Motor neuron (in vitro differentiated cells): ENCODE measurements at regions not wholly inside any gene's neighbourhood (a gene's known extent, or its start where the extent isn't known, plus 50 kb on each side); places are given as distances from the start of the nearest gene placed in this dataset.
"Not testable (repeated sequence)": the region's sequence is repeated elsewhere in the genome, so short reads cannot be mapped to it uniquely, and the experiment has no call there.

Experiments used
- ATAC-seq, 8 experiments: fragments of 200-7000 bp; cut with Tn5 transposase; replicated peaks in 6 of 8; 2 replicates each; pipeline ENCODE4 v1.8.0; 2021; ENCODE audit warnings: mild to moderate bottlenecking in 8 of 8, moderate library complexity in 8 of 8
- H3K27ac ChIP-seq, 2 donors: fragments of 250-450 bp; sonication (Bioruptor Pico); 2 replicates each; pipeline ENCODE4 v1.9.0; 2021; ENCODE audit warnings: antibody characterized with exemption in 2 of 2, mild to moderate bottlenecking in 2 of 2, moderate library complexity in 1 of 2
- H3K4me1 ChIP-seq, 2 donors: fragments of 250-450 bp; sonication (Bioruptor Pico); replicated peaks in 1 of 2; 2 replicates each; pipeline ENCODE4 v1.6.1; 2021; ENCODE audit warnings: antibody characterized with exemption in 2 of 2, mild to moderate bottlenecking in 2 of 2, moderate library complexity in 1 of 2
- H3K4me3 ChIP-seq, 5 donors: fragments of 250-450 bp; sonication (Bioruptor Pico); 2 replicates each; pipeline ENCODE4 v1.9.0; 2021; ENCODE audit warnings: antibody characterized with exemption in 5 of 5, mild to moderate bottlenecking in 5 of 5, moderate library complexity in 4 of 5
- WGBS, 10 experiments: fragments of 450-650 bp; shearing (Covaris generic); methylation state at CpG; one replicate each; pipeline ENCODE4 v1.0.0; 2022; 5-methylcytosine and 5-hydroxymethylcytosine counted together
- in situ Hi-C, 9 experiments: fragments of 400-800 bp; cut with MboI; loops; one replicate each; pipeline ENCODE4 v1.15.0; 2021; ENCODE audit warnings: low sequenced_read_pairs in 9 of 9, low pct_unique_long_range_greater_than_20kb in 2 of 9; ENCODE audit not compliant: unreplicated experiment in 9 of 9

- no peak for ATAC-seq
- H3K4me3 ChIP-seq: no peak overlapping the region
- WGBS, 10 experiments: 13 to 100% (median 48%) methylated on average over 1 to 4 of the region's 5 CpGs; no CpG with 5 or more reads in 4 of the 10 experiments
- peaks cover 41 to 53% of the 10 kb centered on the region in 2 donors for H3K4me1 ChIP-seq
- no peak overlapping the region for H3K27ac ChIP-seq
- in situ Hi-C loops: no loop called here
Measured at GRCh38 chr6:10313799-10314162, 101.1 kb downstream of the TFAP2A start.

GRCh38 chr6:10312445-10312844 lies 102.4 kb downstream of the TFAP2A start:
- no peak for ATAC-seq
- Histone ChIP-seq H3K27ac (no peak overlapping the region), H3K4me1 (peaks cover 43 to 53% of the 10 kb centered on the region in 2 donors), H3K4me3 (no peak overlapping the region)
- in situ Hi-C loops: no loop called here
- 23 to 100% (median 80%) methylated on average over 2 to 11 of the region's 11 CpGs; no CpG with 5 or more reads in 1 of the 10 experiments for WGBS, 10 experiments

- H3K27ac ChIP-seq, ATAC-seq, in situ Hi-C loops, H3K4me3 ChIP-seq: not testable (repeated sequence)
- H3K4me1 ChIP-seq: peaks cover 45 to 51% of the 10 kb centered on the region in 2 donors
- WGBS, 10 experiments: 39 to 100% (median 93%) methylated on average over 3 to 14 of the region's 14 CpGs
Measured at GRCh38 chr6:10311546-10312405, 103.1 kb downstream of the TFAP2A start.

GRCh38 chr6:10310826-10311225 lies 104.0 kb downstream of the TFAP2A start:
- peak in 5 of 8 experiments; percentile 57 to 83 (median 79) for ATAC-seq
- WGBS, 10 experiments: 20 to 72% (median 60%) methylated on average over 1 to 10 of the region's 10 CpGs; no CpG with 5 or more reads in 1 of the 10 experiments
- in situ Hi-C loops: no loop called here
- Histone ChIP-seq H3K27ac (no peak overlapping the region), H3K4me1 (peaks cover 37 to 42% of the 10 kb centered on the region in 2 donors), H3K4me3 (no peak overlapping the region)

- Histone ChIP-seq H3K4me1 (peaks cover 31 to 36% of the 10 kb centered on the region in 2 donors), H3K4me3 (no peak overlapping the region), H3K27ac (no peak overlapping the region)
- 0 to 65% (median 34%) methylated on average over 1 to 4 of the region's 4 CpGs for WGBS, 10 experiments
- in situ Hi-C loops: no loop called here
- ATAC-seq: peak in 2 of 8 experiments; percentile 1 to 11
Measured at GRCh38 chr6:10310330-10310653, 104.6 kb downstream of the TFAP2A start.

GRCh38 chr6:10309457-10310329 lies 105.2 kb downstream of the TFAP2A start:
- Histone ChIP-seq H3K4me3 (no peak overlapping the region), H3K4me1 (peaks cover 25 to 30% of the 10 kb centered on the region in 2 donors), H3K27ac (no peak overlapping the region)
- WGBS, 10 experiments: 29 to 90% (median 52%) methylated on average over 1 to 7 of the region's 7 CpGs
- in situ Hi-C loops: no loop called here
- ATAC-seq: no peak

- WGBS, 10 experiments: 0 to 40% (median 0%) methylated on average over 1 to 2 of the region's 3 CpGs; no CpG with 5 or more reads in 5 of the 10 experiments
- in situ Hi-C loops: no loop called here
- Histone ChIP-seq H3K4me1 (peaks cover 30 to 31% of the 10 kb centered on the region in 2 donors), H3K4me3 (no peak overlapping the region), H3K27ac (no peak overlapping the region)
- no peak for ATAC-seq
Measured at GRCh38 chr6:10307476-10307875, 107.4 kb downstream of the TFAP2A start.

GRCh38 chr6:10307028-10307427 lies 107.8 kb downstream of the TFAP2A start:
- peaks cover 30 to 31% of the 10 kb centered on the region in 2 donors for H3K4me1 ChIP-seq
- no peak overlapping the region for H3K4me3 ChIP-seq
- 66 to 100% (median 94%) methylated on average over 1 to 7 of the region's 7 CpGs for WGBS, 10 experiments
- in situ Hi-C loops: no loop called here
- ATAC-seq: no peak
- H3K27ac ChIP-seq: no peak overlapping the region

GRCh38 chr6:10305790-10306415 lies 109.0 kb downstream of the TFAP2A start:
- H3K27ac ChIP-seq: no peak overlapping the region
- ATAC-seq: no peak
- H3K4me1 ChIP-seq: peaks cover 25 to 28% of the 10 kb centered on the region in 2 donors
- H3K4me3 ChIP-seq: no peak overlapping the region
- WGBS, 10 experiments: 26 to 100% (median 89%) methylated on average over 4 to 7 of the region's 7 CpGs; no CpG with 5 or more reads in 1 of the 10 experiments
- in situ Hi-C loops: no loop called here

GRCh38 chr6:10303608-10304506 lies 111.0 kb downstream of the TFAP2A start:
- peak overlapping the region in 1 of 2 donors; percentile 47 for H3K27ac ChIP-seq
- 4 to 89% (median 63%) methylated on average over 2 to 6 of the region's 7 CpGs; no CpG with 5 or more reads in 1 of the 10 experiments for WGBS, 10 experiments
- H3K4me1 ChIP-seq: peaks cover 10 to 13% of the 10 kb centered on the region in 2 donors
- H3K4me3 ChIP-seq: no peak overlapping the region
- in situ Hi-C loops: no loop called here
- peak in 5 of 8 experiments; percentile 73 to 82 (median 77) for ATAC-seq

GRCh38 chr6:10302566-10303235 lies 112.2 kb downstream of the TFAP2A start:
- in situ Hi-C loops: no loop called here
- H3K27ac ChIP-seq: no peak overlapping the region
- no peak overlapping the region for H3K4me3 ChIP-seq
- ATAC-seq: no peak
- peaks cover 10 to 13% of the 10 kb centered on the region in 2 donors for H3K4me1 ChIP-seq
- WGBS, 10 experiments: 28 to 100% (median 73%) methylated on average over 2 to 6 of the region's 6 CpGs

GRCh38 chr6:10300071-10300470 lies 114.8 kb downstream of the TFAP2A start:
- 17 to 100% (median 88%) methylated on average over 1 to 2 of the region's 2 CpGs; no CpG with 5 or more reads in 3 of the 10 experiments for WGBS, 10 experiments
- H3K27ac ChIP-seq: no peak overlapping the region
- H3K4me3 ChIP-seq: no peak overlapping the region
- in situ Hi-C loops: no loop called here
- ATAC-seq: no peak
- H3K4me1 ChIP-seq: peaks cover 8 to 10% of the 10 kb centered on the region in 2 donors
